ENCODE measurements at regions not wholly inside any gene's neighbourhood (a gene's known extent, or its start where the extent isn't known, plus 50 kb on each side); places are given as distances from the start of the nearest gene placed in this dataset.

DNA sequence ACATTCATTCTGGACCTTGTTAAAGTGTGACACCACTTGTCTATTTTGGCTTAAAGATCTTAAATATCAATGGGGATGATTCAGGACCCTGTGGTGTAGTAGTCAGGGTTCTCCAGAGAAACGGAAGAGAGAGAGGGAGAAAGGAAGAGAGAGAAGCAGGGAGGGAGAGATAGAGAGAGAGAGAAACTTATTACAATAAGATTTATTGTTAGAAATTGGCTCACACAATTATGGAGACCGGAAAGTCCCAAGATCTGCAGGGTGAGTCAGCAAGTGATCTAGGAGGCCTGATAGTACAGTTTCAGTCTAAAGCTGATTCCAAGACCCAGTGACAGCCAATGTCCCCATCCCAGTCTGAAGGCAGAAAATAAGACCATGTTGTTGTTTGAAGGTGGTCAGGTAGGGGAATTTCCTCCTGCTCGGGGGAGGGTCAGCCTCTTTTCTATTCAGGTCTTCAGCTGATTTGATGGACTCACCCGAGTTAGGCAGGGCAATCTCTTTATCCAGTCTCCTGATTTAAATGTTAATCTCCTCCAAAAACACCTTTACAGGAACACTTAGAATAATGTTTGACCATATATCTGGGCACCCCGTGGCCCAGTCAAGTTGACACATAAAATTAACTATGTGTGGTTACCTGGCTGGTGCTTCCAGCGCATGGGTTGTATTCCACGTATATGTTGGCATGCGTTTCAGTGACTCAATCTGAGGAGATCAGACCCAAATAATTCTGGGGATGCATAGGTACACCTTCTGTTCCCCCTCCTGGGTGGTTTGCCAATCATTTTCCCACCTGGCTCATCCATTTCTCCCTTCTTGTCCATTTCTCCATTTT is 1350.5 kb downstream of the TBC1D22A start:
- DNase-seq (ENCODE audit: low read depth): no peak

DNA sequence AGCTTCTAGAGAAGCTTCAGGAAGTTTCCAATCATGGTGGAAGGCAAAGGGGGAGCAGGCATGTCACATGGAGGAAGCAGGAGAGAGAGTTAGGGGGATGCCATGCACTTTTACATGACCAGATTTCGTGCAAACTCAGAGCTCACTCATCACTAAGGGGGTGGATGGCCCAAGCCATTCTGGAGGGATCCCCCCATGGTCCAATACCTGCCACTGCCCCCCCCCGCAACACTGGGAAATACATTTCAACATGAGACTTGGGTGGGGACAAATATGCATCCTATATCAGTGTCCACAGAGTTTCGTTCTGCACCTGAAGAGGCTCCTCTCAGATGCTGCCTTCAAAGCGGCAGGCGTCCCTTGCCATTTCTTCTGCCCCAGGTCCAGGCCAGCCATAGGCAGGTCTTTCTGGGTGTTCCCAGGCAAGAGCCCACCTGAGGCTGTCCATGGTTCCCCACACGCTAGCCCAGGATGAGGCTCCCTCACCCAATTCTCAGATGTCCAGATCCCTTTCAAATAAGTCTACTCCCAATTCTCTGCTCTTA is 1344.3 kb downstream of the TBC1D22A start:
- no peak for DNase-seq (ENCODE audit: low read depth)

DNA sequence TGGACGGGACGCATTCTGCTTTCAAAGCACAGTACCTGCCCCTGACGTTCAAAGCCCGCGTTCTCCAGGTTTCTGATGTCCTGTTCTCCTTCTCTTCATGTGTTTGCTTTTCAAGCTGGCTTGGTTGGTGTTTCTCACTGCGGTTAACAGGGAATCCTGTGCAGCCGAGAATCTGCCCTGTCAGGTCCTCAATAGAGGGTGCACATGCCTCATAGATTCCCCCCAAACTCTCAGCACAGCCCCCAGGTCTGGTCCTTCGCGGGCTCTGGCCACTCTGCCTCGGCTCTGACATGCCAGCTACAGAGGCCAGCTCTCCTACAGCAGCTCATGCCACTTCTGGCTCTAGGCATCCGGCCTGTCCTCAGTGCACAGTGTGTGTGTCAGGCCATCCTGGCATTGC is 1343.8 kb downstream of the TBC1D22A start:
- no peak for DNase-seq (ENCODE audit: low read depth)

DNA sequence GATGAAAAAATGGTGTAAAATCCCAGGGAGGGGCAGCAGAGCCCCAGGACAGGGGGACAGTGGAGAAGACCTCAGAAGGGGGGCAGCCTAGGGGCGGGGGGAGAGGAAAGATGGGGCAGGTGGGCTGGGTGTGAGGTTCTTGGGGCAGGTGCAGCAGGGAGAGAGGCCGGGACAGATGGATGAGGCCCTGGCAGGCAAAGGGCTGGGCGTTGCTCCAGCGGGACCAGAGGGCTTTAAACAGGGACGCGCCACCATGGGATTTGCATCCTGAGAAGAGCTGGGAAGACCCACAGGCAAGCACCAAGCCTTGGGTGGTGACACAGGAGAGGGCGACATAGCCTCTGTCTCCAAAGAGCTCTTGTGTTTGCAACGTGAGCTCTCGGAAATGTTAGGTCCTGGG is 1342.8 kb downstream of the TBC1D22A start:
- DNase-seq (ENCODE audit: low read depth): no peak

DNA sequence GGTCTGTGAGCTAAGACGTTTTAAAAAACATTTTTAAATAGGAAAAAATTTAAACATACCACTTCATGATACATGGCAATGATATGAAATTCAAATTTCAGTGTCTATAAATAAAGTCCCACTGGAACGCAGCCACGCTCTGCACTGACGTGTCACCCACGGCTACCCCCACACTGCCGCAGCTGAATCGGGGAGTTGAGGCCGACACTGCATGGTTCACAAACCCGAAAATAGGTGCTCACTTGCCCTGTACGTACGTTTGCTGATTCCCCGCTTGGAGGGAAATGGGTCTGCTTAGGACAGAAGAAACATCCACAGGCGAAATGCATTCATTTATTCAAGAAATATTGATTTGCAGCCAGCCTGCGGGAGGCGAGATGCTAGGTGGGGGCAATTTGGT is 1342.3 kb downstream of the TBC1D22A start:
- no peak for DNase-seq (ENCODE audit: low read depth)

DNA sequence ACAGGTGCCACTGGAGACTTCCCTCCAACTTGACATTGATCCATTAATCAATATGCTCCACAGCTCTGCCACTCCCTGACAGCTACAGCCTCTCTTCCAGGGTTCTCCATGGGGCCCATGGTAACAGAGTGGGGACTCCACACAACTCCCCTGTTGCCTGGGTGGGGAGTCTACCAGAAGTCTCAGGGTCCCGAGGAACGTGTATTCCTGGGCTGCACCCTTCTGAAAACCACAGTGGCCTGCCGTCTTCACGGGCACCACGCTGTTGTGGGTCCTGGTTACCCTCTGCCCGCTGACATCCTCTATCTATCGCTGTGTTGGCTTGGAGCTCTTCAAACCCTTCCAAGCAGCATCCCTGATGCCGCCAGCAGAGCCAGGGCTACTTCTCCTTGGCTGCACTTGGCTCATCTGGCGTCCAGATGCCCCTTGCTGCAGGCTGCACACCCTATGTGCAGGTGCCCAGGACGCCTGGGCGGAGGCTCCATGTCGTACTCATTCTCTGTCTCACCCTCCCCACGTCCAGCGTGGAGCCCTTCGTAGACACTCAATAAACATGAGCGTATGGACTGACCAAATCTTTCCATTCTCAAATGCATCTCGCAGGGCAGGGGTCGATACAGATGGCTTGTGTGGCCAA is 1341.8 kb downstream of the TBC1D22A start:
- DNase-seq (ENCODE audit: low read depth): no peak

DNA sequence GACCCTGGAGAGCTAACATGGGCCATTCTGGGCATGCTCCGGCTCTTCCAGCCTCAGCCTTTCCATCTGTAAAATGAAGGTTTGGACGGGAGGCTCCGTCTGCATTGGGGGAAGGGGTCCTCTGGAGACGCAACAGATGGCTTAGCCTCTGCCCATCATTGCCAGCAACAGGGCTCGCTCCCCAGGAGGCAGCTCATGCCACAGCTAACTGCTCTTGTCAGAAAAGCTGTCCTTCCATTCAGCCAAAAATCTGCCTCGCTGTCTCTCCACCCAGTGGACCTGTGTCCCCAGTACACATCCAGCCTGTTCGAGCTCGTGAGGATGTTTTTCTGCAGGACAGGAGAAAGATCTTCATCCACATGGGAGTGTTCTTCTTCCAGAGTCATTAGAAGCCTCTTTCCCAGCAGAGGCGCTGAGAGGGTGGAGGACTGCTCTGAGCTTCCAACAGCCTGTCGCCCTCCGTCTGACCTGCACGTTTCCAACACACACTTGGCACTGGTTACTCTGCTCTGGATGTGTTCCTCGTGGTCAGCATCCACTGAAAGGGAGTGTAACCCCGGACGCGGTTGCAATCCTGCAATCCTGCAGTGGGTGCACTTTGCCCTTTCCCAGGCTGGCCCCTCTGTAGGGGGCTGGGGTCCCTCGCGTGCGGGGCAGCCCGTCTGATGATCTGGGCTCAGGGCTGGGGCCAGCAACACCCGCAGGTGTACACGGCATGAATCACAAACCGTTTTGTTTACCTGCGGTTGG is 1340.9 kb downstream of the TBC1D22A start:
- no peak for DNase-seq (ENCODE audit: low read depth)

DNA sequence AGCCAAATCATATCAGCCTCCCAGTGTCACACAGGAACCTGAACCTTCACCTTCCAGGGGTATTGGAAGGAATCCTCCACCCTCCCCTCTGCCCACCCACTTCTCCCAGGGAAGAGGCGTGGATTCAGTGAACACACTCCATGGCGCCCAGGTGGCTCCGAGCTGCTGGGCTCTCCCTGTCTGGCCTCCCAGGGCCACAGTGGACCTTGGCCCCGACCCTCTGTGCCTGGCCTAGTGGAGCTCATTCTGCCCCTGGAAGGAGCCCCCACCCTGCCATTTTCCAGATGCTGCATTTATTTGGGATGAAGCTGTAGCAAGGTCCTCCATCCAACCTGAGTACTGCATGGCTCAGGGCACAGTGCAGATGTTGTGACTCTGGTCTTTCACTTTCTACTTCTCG is 1340.1 kb downstream of the TBC1D22A start:
- no peak for DNase-seq (ENCODE audit: low read depth)

DNA sequence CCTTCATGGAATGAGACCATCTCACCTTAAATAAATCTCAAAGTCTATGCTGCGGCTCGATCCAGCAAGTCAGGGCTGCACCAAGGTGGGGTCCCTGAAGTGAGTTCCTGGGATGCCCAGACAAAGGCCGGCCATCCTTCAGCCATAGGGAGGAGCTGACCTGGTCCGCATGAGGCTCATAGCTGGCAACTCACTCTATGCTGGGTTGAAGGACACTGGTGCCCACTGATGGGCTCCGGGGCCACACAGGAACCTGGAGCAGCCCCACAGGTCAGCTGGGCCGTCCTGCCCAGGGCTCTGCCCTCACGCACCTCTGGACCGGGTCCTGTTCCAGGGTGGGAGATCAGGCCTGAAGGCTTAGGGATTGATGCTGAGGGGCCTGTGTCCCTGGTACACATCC is 1339.3 kb downstream of the TBC1D22A start:
- DNase-seq (ENCODE audit: low read depth): no peak

DNA sequence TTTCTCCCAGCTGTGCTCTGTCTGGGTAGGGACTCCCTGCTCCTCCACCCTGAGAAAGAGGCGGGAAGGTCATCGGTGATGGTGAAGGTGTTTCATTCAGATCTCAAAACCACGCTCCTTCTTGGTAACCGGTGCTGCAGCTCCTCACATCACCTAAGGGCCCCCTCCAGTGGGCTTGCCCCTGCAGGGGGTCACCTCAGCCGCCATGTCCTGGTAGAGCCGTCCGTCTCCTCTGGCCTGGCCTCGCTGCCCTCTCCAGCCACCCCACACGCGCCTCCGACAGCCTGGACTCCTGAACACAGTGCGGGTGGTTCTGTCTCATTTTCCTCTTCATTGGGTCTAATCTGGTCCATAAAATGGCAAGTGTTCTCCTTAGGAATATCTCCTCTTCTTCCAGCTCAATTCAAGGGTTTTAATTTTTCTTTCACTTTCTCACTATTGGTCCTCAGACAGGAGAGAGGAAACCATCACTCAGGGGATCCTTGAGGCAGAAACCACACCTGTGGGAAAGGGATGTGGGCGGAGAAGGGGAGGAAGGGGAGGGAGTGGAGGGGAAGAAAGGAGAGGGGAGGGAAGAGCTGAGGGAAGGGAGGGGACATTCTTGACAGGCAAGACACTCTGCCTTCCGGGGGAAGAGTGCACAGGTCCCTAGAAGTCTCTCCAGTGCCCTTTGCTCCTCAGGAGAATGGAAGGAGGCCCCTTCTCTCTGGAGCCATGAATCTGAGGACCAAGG is 1338.4 kb downstream of the TBC1D22A start:
- DNase-seq (ENCODE audit: low read depth): no peak

DNA sequence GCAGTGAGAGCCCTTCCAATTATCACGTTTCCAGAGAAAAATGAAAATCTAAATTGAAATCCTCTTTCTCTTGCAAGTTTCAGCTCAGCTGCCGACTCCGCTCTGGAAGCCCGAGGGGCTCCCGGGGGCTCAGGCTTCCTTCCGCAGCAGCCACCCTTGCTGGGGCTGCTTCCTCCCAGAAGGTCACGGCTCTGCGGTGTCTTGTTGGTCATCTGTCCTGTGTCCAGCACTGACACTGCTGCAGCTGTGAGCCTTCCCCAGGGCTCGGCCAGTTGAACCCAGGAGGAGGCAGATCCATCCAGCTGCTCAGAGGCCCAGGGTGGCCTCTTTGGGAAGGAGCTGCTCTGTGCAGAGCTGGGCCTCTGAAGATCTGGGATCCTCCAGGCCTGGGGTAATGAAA is 1337.2 kb downstream of the TBC1D22A start:
- no peak for DNase-seq (ENCODE audit: low read depth)

DNA sequence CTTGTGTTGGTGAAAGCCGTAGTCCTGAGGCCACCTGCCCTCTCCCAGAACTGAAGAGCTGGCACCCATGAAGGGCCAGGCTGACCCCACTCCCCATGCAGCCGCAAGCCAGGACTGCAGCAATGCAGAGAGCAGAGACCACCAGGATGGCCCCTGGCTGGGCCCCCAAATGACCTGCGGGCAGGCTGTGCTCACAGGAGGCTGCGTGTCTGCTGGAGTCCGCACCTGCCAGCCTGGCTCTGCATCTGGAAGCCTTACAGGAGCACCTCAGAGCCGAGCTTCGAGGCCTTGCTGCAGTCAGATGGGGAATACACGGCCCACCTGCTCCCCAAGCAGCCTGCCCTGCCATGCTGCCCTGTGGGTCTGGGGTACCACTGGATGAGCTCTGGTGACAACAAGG is 1336.8 kb downstream of the TBC1D22A start:
- no peak for DNase-seq (ENCODE audit: low read depth)

DNA sequence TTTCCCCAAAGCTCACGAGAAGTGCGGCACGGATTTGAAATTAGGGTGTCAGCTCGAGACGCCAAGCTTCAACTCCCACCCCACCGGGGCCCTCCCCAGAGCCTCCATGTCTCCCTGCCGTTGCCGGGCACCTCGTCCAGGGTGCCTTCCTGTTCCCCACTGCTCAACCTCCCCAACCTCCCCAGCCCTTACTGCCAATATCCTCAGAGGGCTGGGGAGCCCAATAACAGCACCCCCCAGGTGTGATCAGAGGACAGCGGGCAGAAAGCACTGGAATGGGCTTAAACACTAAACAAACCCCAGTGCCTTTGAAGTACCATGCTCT is 1336.4 kb downstream of the TBC1D22A start:
- DNase-seq (ENCODE audit: low read depth): no peak

DNA sequence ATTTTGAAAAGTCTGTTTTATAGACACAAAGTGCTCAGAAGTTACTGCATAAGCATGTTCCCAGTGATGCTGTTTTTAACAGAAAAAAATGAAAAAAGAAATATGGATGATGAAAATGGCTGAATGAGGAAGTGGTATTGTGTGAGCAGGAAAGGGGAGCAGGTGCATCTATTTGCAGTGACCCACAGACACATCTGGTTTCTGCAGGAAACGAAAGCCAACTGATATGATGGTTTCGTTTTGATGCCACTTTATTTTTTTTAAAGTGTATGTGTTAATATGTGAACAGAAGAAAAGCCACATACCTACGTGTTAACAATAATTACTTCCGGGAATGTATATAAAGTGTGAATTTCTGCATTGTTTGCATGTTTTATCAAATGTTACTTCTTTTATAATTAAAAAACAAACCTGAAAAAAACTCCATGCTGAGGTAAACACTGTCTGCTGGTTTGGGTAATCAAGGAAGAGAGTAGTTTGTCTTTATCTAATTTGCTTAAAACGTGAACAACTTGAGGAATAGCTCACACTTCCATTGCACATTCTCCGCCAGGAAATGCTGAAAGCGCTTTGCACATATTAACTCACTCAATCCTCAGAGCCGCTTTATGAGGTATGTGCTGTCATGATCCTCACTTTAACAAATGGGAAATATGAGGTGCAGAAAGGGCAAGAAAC is 1335.9 kb downstream of the TBC1D22A start:
- no peak for DNase-seq (ENCODE audit: low read depth)

DNA sequence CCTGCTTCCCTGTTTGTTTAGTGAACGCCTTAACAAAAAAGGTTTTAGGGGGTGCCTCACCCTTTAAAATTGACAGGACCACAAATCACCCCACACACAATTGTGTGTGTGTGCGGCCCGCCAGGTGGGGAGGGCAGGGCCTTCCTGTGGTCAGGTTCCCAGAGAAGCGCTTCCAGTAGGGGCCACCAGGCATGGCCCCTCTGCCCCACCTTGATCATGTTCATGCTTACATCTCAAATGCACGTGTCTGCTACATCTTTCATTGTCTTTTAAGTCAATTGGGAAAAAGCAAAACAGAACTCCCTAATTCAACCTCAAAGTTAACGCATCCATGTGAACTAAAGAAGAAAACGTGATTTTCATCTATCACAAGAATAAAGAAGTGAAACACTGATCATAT is 1335.3 kb downstream of the TBC1D22A start:
- DNase-seq (ENCODE audit: low read depth): no peak

DNA sequence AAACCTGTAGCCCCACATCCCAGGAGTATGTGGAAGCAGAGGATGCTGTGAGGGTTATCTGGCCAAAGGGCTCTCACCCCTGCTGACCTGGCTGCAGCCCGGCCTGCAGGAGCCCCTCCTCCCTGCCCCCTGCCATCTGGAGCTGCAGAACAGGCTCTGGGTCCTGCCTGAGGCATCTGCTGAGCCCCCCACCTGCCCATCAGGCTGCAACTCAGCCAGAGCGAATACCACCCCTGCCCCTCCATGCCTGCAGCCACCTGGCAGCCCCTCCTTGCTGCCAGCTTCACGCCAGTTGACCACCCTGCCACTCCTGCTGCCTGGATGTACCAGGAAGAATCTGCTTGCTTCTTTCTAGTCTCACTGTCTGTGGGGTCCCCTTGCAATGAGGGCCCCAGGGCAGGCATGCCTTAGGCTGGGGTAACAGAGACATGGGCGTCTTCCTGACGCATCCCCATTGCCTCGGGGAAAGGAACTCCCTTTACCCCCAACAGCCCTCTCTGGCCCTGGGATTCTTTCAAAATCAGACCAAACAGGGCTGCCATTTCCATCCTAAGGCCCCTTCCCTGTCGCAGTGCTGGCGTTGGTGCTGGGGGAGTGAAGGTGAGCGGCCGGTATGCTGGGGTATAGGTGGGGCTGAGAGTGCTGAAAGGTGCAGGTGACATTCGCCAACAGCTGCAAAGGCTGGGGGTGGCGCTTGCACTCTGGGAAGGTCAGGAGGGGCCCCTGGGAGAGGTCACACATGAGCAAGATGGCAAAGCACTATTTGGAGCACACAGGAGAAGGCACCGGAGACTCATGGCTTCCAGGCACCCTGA is 1334.6 kb downstream of the TBC1D22A start:
- no peak for DNase-seq (ENCODE audit: low read depth)

DNA sequence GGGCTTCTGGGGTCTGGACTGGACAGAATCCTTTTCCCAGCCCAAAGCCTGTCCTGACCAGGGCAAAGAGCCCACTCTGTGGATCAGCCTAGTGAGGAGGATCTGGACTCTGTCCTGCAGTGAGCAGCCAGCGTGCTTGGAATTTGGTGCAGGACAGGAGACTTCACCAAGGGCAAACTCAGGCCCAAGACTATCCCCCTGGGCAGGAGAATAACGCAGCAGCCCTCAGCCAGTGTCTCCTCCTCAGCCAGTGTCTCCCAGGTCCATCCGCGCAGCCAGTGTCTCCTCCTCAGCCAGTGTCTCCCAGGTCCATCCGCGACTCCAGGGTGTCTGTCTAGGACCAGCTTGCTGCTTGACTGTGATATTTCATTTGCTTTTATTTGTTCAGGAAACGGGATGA is 1334.0 kb downstream of the TBC1D22A start:
- no peak for DNase-seq (ENCODE audit: low read depth)

DNA sequence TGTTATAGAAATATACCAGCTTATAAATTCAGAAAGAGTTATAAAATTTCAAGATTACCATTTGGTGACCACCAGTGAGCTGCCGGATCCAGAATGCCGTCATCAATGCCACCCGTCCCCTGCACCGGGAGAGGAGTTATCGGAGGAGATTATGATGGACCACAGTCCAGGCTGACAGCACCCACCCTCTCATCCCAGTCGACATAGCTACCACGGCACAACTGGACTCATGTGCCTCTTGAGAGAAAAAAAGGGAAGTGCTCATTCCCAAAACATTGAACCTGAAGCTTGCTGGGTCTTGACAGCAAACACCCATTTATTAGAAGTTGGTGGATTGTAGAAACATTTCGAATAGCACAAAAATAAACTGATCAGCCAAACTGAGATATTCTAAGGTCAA is 1331.5 kb downstream of the TBC1D22A start:
- DNase-seq (ENCODE audit: low read depth): no peak

DNA sequence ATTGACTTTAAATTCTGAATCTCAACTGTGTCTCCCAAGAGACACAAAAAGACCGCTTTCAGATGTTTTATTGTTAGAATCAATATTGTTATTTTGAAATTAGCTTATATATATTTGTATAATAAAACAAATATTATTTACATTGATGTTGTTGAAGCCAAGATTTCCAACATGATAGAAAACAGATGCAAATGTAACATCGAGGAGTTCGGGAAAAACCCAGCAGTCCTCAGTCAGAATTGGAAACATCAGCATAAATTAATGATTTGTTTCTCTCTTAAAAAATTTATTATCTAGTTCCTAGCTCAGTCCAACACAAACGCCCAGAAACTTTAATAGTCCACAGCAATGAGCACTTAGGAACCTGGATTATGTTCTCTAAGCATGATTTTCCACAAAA is 1330.4 kb downstream of the TBC1D22A start:
- no peak for DNase-seq (ENCODE audit: low read depth)

DNA sequence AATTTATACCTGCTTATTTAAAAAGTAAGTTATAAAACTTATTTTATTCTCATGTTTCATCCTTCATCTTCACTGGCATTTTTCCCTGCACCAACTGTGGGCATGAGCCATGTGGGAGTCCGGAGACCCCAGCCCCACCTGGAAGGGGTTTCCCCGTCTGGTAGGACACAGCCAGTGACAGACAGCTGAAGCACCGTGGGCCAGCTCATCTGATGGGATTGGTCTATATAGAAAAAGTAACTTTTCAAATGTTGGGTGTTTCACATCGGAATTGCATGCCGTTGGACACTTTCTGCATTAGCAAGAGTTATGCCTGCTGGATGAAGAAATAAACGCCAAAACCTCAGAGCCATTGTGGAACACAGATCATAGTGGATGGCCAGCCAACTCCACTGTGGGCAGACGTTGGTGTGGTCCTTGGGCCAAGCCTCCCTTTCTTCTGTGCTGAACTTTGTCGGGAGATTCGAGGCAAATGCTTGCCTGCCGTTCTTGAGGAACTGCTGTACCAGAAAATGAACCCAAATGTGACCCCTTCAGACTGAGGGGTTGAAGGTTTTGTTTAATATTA is 1329.3 kb downstream of the TBC1D22A start:
- DNase-seq (ENCODE audit: low read depth): no peak

All from stimulated activated CD8-positive, alpha-beta memory T cell treated with anti-CD3 and anti-CD28 coated beads, Interleukin-12 subunit alpha, Interleukin-12 subunit beta, amount 100 ng/mL, for 1 hour (primary cell).